DND-41 (cell line): ENCODE measurements at regions not wholly inside any gene's neighbourhood (a gene's known extent, or its start where the extent isn't known, plus 50 kb on each side); places are given as distances from the start of the nearest gene placed in this dataset.

Source experiments
- CTCF ChIP-seq: IDR thresholded peaks from 2 replicates; pipeline ENCODE4 v1.5.1; 2012; ENCODE audit warnings: borderline replicate concordance, low read length, moderate library complexity, mild to moderate bottlenecking; ENCODE audit not compliant: poor library complexity, severe bottlenecking; ENCODE audit errors: extremely low read depth
- EZH2 ChIP-seq: IDR thresholded peaks from 3 replicates; pipeline ENCODE4 v1.6.1; 2012; ENCODE audit warnings: borderline replicate concordance, low read depth, mild to moderate bottlenecking, moderate library complexity, low read length, inconsistent platforms; ENCODE audit not compliant: severe bottlenecking

- TF ChIP-seq CTCF (no peak), EZH2 (no peak)
Measured at GRCh38 chr3:88596451-88596850, 446.7 kb downstream of the C3orf38 start.
